Astrocyte (in vitro differentiated cells and primary cell): ENCODE measurements at regions not wholly inside any gene's neighbourhood (a gene's known extent, or its start where the extent isn't known, plus 50 kb on each side); places are given as distances from the start of the nearest gene placed in this dataset.

Source experiments
- CTCF ChIP-seq: IDR thresholded peaks from 2 replicates; pipeline ENCODE4 v1.5.1; 2011; ENCODE audit warnings: low read depth, mild to moderate bottlenecking, inconsistent platforms, low read length, moderate library complexity; ENCODE audit not compliant: insufficient read depth
- EZH2 ChIP-seq: IDR thresholded peaks from 2 replicates; pipeline ENCODE4 v1.6.1; 2012; ENCODE audit warnings: mild to moderate bottlenecking, low read length, inconsistent platforms; ENCODE audit not compliant: insufficient read depth

- TF ChIP-seq CTCF (no peak), EZH2 (no peak)
Measured at GRCh38 chr9:1522219-1522767, 472.1 kb downstream of the DMRT2 start.
